Kidney (tissue), 13 donors: ENCODE measurements at regions not wholly inside any gene's neighbourhood (a gene's known extent, or its start where the extent isn't known, plus 50 kb on each side); places are given as distances from the start of the nearest gene placed in this dataset.
A peak's percentile ranks its signal among the peaks of the same experiment; 100 is the strongest.

Experiments
- DNase-seq, 5 donors: peaks; one replicate each; pipeline ENCODE4 v3.0.0-alpha.2; 2013 to 2020
- FAIRE-seq: peaks from 2 replicates; lab custom pipeline; 2012; peaks lifted over from hg19 to GRCh38; lab: Jason Lieb, UNC
- H3K27ac ChIP-seq, 2 donors: one replicate each; pipeline ENCODE4 v1.7.0; 2013; ENCODE audit warnings: low read depth in 2 of 2, low read length in 2 of 2, inconsistent platforms in 1 of 2
- H3K27me3 ChIP-seq: one replicate; pipeline ENCODE4 v1.7.1; 2013; ENCODE audit warnings: low read length, inconsistent platforms; ENCODE audit not compliant: control insufficient read depth, insufficient read depth
- H3K36me3 ChIP-seq, 3 donors: one replicate each; pipeline versions ENCODE4 v1.7.0 to v1.7.1; 2013; ENCODE audit warnings: low read length in 3 of 3, control low read depth in 1 of 3, inconsistent platforms in 1 of 3; ENCODE audit not compliant: insufficient read depth in 3 of 3, control insufficient read depth in 2 of 3
- H3K4me1 ChIP-seq, 3 donors: one replicate each; pipeline versions ENCODE4 v1.7.0 to v1.7.1; 2013; ENCODE audit warnings: low read length in 3 of 3, inconsistent platforms in 1 of 3, low read depth in 1 of 3; ENCODE audit not compliant: control insufficient read depth in 2 of 3, insufficient read depth in 2 of 3
- H3K4me3 ChIP-seq, 3 donors: one replicate each; pipeline versions ENCODE4 v1.7.0 to v1.8.1; 2013; ENCODE audit warnings: low read length in 3 of 3, control low read depth in 1 of 3, inconsistent platforms in 1 of 3
- H3K9ac ChIP-seq, 3 donors: one replicate each; pipeline versions ENCODE4 v1.7.0 to v1.7.1; 2013; ENCODE audit warnings: low read length in 3 of 3, control low read depth in 1 of 3, inconsistent platforms in 1 of 3
- H3K9me3 ChIP-seq, 3 donors: one replicate each; pipeline versions ENCODE4 v1.7.0 to v1.7.1; 2013; ENCODE audit warnings: low read length in 3 of 3, control low read depth in 1 of 3, inconsistent platforms in 1 of 3; ENCODE audit not compliant: control insufficient read depth in 2 of 3, insufficient read depth in 1 of 3
- intact Hi-C: fragments of 100-400 bp; cut with DNase I; formaldehyde crosslinking; loops from one replicate; pipeline ENCODE4 v1.11.1; 2022
- TF ChIP-seq, protein P1 (sequence below): IDR thresholded peaks from 3 replicates; pipeline ENCODE4 v1.5.1; 2012; ENCODE audit warnings: mild to moderate bottlenecking, moderate library complexity, borderline replicate concordance; ENCODE audit not compliant: insufficient read depth; ENCODE audit errors: extremely low read depth
- donor health status: control.
- donor health status: control.
- donor health status: control.
- donor health status: control.
- donor health status: control.
- donor health status: DM: yes; HTN: yes; CAD: no.
- donor health status: Normal renal cell carcinoma (clear cell type).

GRCh38 chr16:73427164-73427563 is 379.2 kb upstream of the ZFHX3 start:
- intact Hi-C loops, result no loop called here
- DNase-seq, result no peak

GRCh38 chr16:73426433-73427160 is 378.7 kb upstream of the ZFHX3 start:
- no peak for FAIRE-seq
- H3K27me3 ChIP-seq, result no peaks in the 10 kb centered on the region
- TF ChIP-seq, protein P1, sequence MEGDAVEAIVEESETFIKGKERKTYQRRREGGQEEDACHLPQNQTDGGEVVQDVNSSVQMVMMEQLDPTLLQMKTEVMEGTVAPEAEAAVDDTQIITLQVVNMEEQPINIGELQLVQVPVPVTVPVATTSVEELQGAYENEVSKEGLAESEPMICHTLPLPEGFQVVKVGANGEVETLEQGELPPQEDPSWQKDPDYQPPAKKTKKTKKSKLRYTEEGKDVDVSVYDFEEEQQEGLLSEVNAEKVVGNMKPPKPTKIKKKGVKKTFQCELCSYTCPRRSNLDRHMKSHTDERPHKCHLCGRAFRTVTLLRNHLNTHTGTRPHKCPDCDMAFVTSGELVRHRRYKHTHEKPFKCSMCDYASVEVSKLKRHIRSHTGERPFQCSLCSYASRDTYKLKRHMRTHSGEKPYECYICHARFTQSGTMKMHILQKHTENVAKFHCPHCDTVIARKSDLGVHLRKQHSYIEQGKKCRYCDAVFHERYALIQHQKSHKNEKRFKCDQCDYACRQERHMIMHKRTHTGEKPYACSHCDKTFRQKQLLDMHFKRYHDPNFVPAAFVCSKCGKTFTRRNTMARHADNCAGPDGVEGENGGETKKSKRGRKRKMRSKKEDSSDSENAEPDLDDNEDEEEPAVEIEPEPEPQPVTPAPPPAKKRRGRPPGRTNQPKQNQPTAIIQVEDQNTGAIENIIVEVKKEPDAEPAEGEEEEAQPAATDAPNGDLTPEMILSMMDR, result no peak

More at GRCh38 chr16:73427164-73427563, 379.2 kb upstream of the ZFHX3 start:
- H3K27me3 ChIP-seq, result no peaks in the 10 kb centered on the region
- H3K36me3 ChIP-seq, result no peaks in the 10 kb centered on the region
- H3K9me3 ChIP-seq, result no peaks in the 10 kb centered on the region
- H3K9ac ChIP-seq, result no peak overlapping the region
- TF ChIP-seq, protein P1, result no peak
- no peaks in the 10 kb centered on the region for H3K4me1 ChIP-seq
- FAIRE-seq, result no peak
- no peak overlapping the region for H3K4me3 ChIP-seq
- no peak overlapping the region for H3K27ac ChIP-seq

GRCh38 chr16:73420676-73421075 is 372.7 kb upstream of the ZFHX3 start:
- no peaks in the 10 kb centered on the region for H3K36me3 ChIP-seq
- H3K27ac ChIP-seq, result no peak overlapping the region
- no peaks in the 10 kb centered on the region for H3K4me1 ChIP-seq
- H3K4me3 ChIP-seq, result no peak overlapping the region
- H3K9me3 ChIP-seq, result no peaks in the 10 kb centered on the region
- FAIRE-seq, result no peak
- no peak for DNase-seq
- no peak overlapping the region for H3K9ac ChIP-seq
- TF ChIP-seq, protein P1, result no peak
- H3K27me3 ChIP-seq, result no peaks in the 10 kb centered on the region
- intact Hi-C loops, result no loop called here

More at GRCh38 chr16:73426433-73427160, 378.7 kb upstream of the ZFHX3 start:
- Histone ChIP-seq H3K9ac (no peak overlapping the region), H3K36me3 (no peaks in the 10 kb centered on the region), H3K4me3 (no peak overlapping the region), H3K9me3 (no peaks in the 10 kb centered on the region), H3K27ac (no peak overlapping the region), H3K4me1 (no peaks in the 10 kb centered on the region)
- intact Hi-C loops, result no loop called here
- DNase-seq, result peak in 1 of 5 donors; percentile 42

DNA sequence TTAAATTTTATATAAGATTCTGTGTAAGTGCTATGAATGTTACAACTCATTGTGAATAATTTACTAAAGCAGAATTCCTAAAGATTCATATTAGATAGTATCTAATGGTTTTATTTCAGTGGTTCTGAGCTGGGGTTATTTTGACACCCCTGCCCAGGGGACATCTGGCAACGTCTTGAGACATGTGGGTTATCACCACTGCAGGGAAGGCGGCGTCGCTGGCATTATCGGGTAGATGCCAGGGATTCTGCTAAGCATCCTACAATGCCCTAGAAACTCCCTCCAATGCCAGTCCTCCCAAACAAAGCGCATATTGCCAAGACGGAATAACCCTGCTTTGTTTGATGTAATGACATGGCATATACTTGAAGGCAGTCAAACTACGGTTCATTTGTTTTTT is 372.3 kb upstream of the ZFHX3 start:
- intact Hi-C loops, result no loop called here
- TF ChIP-seq, protein P1, result no peak
- FAIRE-seq, result no peak

More for the DNA sequence above, 372.3 kb upstream of the ZFHX3 start:
- H3K27ac ChIP-seq, result no peak overlapping the region
- DNase-seq, result no peak
- H3K36me3 ChIP-seq, result no peaks in the 10 kb centered on the region
- no peaks in the 10 kb centered on the region for H3K9me3 ChIP-seq
- H3K9ac ChIP-seq, result no peak overlapping the region
- H3K27me3 ChIP-seq, result no peaks in the 10 kb centered on the region
- H3K4me1 ChIP-seq, result no peaks in the 10 kb centered on the region
- no peak overlapping the region for H3K4me3 ChIP-seq
